ENCODE measurements at regions not wholly inside any gene's neighbourhood (a gene's known extent, or its start where the extent isn't known, plus 50 kb on each side); places are given as distances from the start of the nearest gene placed in this dataset.

GRCh38 chr3:70800951-70801350, 488.5 kb upstream of the MDFIC2 start:
- no peak for DNase-seq (ENCODE audit: low spot score)

GRCh38 chr3:70789878-70790277, 477.4 kb upstream of the MDFIC2 start:
- DNase-seq (ENCODE audit: low spot score) = no peak

GRCh38 chr3:70780790-70781189, 468.4 kb upstream of the MDFIC2 start:
- no peak for DNase-seq (ENCODE audit: low spot score)

- DNase-seq (ENCODE audit: low spot score) = no peak
These were observed 466.9 kb upstream of the MDFIC2 start for GRCh38 chr3:70779296-70779695.

- DNase-seq (ENCODE audit: low spot score) = no peak
These were observed 463.6 kb upstream of the MDFIC2 start for GRCh38 chr3:70776081-70776480.

GRCh38 chr3:70775257-70775656, 462.8 kb upstream of the MDFIC2 start:
- DNase-seq (ENCODE audit: low spot score) = no peak

GRCh38 chr3:70774641-70775040, 462.2 kb upstream of the MDFIC2 start:
- no peak for DNase-seq (ENCODE audit: low spot score)

GRCh38 chr3:70771426-70772147, 459.1 kb upstream of the MDFIC2 start:
- DNase-seq (ENCODE audit: low spot score) = no peak

GRCh38 chr3:70770650-70771049, 458.2 kb upstream of the MDFIC2 start:
- no peak for DNase-seq (ENCODE audit: low spot score)

- DNase-seq (ENCODE audit: low spot score) = no peak
These were observed 453.9 kb upstream of the MDFIC2 start for GRCh38 chr3:70766301-70766700.

- DNase-seq (ENCODE audit: low spot score) = no peak
These were observed 451.5 kb upstream of the MDFIC2 start for GRCh38 chr3:70763894-70764293.

GRCh38 chr3:70757658-70758057, 445.2 kb upstream of the MDFIC2 start:
- DNase-seq (ENCODE audit: low spot score) = no peak

- DNase-seq (ENCODE audit: low spot score) = no peak
These were observed 443.1 kb upstream of the MDFIC2 start for GRCh38 chr3:70755526-70755925.

- DNase-seq (ENCODE audit: low spot score) = no peak
These were observed 441.9 kb upstream of the MDFIC2 start for GRCh38 chr3:70754314-70754713.

GRCh38 chr3:70753572-70753971, 441.1 kb upstream of the MDFIC2 start:
- DNase-seq (ENCODE audit: low spot score) = no peak

GRCh38 chr3:70752051-70752450, 439.6 kb upstream of the MDFIC2 start:
- no peak for DNase-seq (ENCODE audit: low spot score)

- no peak for DNase-seq (ENCODE audit: low spot score)
These were observed 436.7 kb upstream of the MDFIC2 start for GRCh38 chr3:70749122-70749521.

GRCh38 chr3:70748593-70748992, 436.2 kb upstream of the MDFIC2 start:
- no peak for DNase-seq (ENCODE audit: low spot score)

- DNase-seq (ENCODE audit: low spot score) = no peak
These were observed 435.4 kb upstream of the MDFIC2 start for GRCh38 chr3:70747847-70748246.

GRCh38 chr3:70744536-70744935, 432.1 kb upstream of the MDFIC2 start:
- no peak for DNase-seq (ENCODE audit: low spot score)

- no peak for DNase-seq (ENCODE audit: low spot score)
These were observed 431.3 kb upstream of the MDFIC2 start for GRCh38 chr3:70743754-70744153.

- no peak for DNase-seq (ENCODE audit: low spot score)
These were observed 429.6 kb upstream of the MDFIC2 start for GRCh38 chr3:70742081-70742480.

GRCh38 chr3:70740872-70741271, 428.4 kb upstream of the MDFIC2 start:
- DNase-seq (ENCODE audit: low spot score) = no peak

GRCh38 chr3:70740071-70740470, 427.6 kb upstream of the MDFIC2 start:
- DNase-seq (ENCODE audit: low spot score) = no peak

GRCh38 chr3:70738291-70738681, 425.8 kb upstream of the MDFIC2 start:
- DNase-seq (ENCODE audit: low spot score) = no peak
